ENCODE measurements at regions not wholly inside any gene's neighbourhood (a gene's known extent, or its start where the extent isn't known, plus 50 kb on each side); places are given as distances from the start of the nearest gene placed in this dataset.

- no peak overlapping the region for H3K4me3 Mint-ChIP-seq (ENCODE audit: unreplicated experiment)
- TF ChIP-seq CTCF (IDR thresholded peaks at IDR 0.05; ENCODE audit: unreplicated experiment) = no peak
- H3K27me3 Mint-ChIP-seq (ENCODE audit: unreplicated experiment) = peaks cover under 1% of the 10 kb centered on the region
- no peaks in the 10 kb centered on the region for H3K9me3 Mint-ChIP-seq (ENCODE audit: unreplicated experiment)
- no peaks in the 10 kb centered on the region for H3K36me3 Mint-ChIP-seq (ENCODE audit: low read depth, unreplicated experiment)
- no peak overlapping the region for H3K27ac Mint-ChIP-seq (ENCODE audit: unreplicated experiment)
- peaks cover 10% of the 10 kb centered on the region for H3K4me1 Mint-ChIP-seq (ENCODE audit: unreplicated experiment)
- no peak for DNase-seq (ENCODE audit: low spot score)
Measured at GRCh38 chr12:113680868-113681267, 209.2 kb upstream of the LHX5 start.

GRCh38 chr12:113678223-113679119 is 206.8 kb upstream of the LHX5 start:
- DNase-seq (ENCODE audit: low spot score) = no peak
- Mint-ChIP-seq H3K9me3 (ENCODE audit: unreplicated experiment) (no peaks in the 10 kb centered on the region), H3K36me3 (ENCODE audit: low read depth, unreplicated experiment) (no peaks in the 10 kb centered on the region), H3K27ac (ENCODE audit: unreplicated experiment) (no peak overlapping the region), H3K4me3 (ENCODE audit: unreplicated experiment) (no peak overlapping the region), H3K4me1 (ENCODE audit: unreplicated experiment) (peaks cover 8% of the 10 kb centered on the region), H3K27me3 (ENCODE audit: unreplicated experiment) (peaks cover 3% of the 10 kb centered on the region)
- TF ChIP-seq CTCF (IDR thresholded peaks at IDR 0.05; ENCODE audit: unreplicated experiment) = no peak

- Mint-ChIP-seq H3K27ac (ENCODE audit: unreplicated experiment) (no peak overlapping the region), H3K27me3 (ENCODE audit: unreplicated experiment) (peaks cover 3% of the 10 kb centered on the region), H3K4me1 (ENCODE audit: unreplicated experiment) (no peaks in the 10 kb centered on the region), H3K36me3 (ENCODE audit: low read depth, unreplicated experiment) (no peaks in the 10 kb centered on the region), H3K4me3 (ENCODE audit: unreplicated experiment) (no peak overlapping the region), H3K9me3 (ENCODE audit: unreplicated experiment) (no peaks in the 10 kb centered on the region)
- TF ChIP-seq CTCF (IDR thresholded peaks at IDR 0.05; ENCODE audit: unreplicated experiment) = no peak
- no peak for DNase-seq (ENCODE audit: low spot score)
Measured at GRCh38 chr12:113676547-113676946, 204.9 kb upstream of the LHX5 start.

GRCh38 chr12:113676117-113676516 is 204.4 kb upstream of the LHX5 start:
- H3K27me3 Mint-ChIP-seq (ENCODE audit: unreplicated experiment) = peaks cover 5% of the 10 kb centered on the region
- H3K36me3 Mint-ChIP-seq (ENCODE audit: low read depth, unreplicated experiment) = no peaks in the 10 kb centered on the region
- no peak overlapping the region for H3K27ac Mint-ChIP-seq (ENCODE audit: unreplicated experiment)
- no peak for DNase-seq (ENCODE audit: low spot score)
- H3K9me3 Mint-ChIP-seq (ENCODE audit: unreplicated experiment) = no peaks in the 10 kb centered on the region
- no peak for TF ChIP-seq CTCF (IDR thresholded peaks at IDR 0.05; ENCODE audit: unreplicated experiment)
- H3K4me3 Mint-ChIP-seq (ENCODE audit: unreplicated experiment) = no peak overlapping the region
- H3K4me1 Mint-ChIP-seq (ENCODE audit: unreplicated experiment) = no peaks in the 10 kb centered on the region

- TF ChIP-seq CTCF (IDR thresholded peaks at IDR 0.05; ENCODE audit: unreplicated experiment) = no peak
- H3K36me3 Mint-ChIP-seq (ENCODE audit: low read depth, unreplicated experiment) = no peaks in the 10 kb centered on the region
- no peak overlapping the region for H3K27ac Mint-ChIP-seq (ENCODE audit: unreplicated experiment)
- H3K4me3 Mint-ChIP-seq (ENCODE audit: unreplicated experiment) = no peak overlapping the region
- DNase-seq (ENCODE audit: low spot score) = no peak
- H3K4me1 Mint-ChIP-seq (ENCODE audit: unreplicated experiment) = no peaks in the 10 kb centered on the region
- peaks cover 5% of the 10 kb centered on the region for H3K27me3 Mint-ChIP-seq (ENCODE audit: unreplicated experiment)
- no peaks in the 10 kb centered on the region for H3K9me3 Mint-ChIP-seq (ENCODE audit: unreplicated experiment)
Measured at GRCh38 chr12:113674996-113675395, 203.3 kb upstream of the LHX5 start.
